Endothelial cell of umbilical vein (primary cell): ENCODE measurements at regions not wholly inside any gene's neighbourhood (a gene's known extent, or its start where the extent isn't known, plus 50 kb on each side); places are given as distances from the start of the nearest gene placed in this dataset.

ENCODE experiments used
- BruUV-seq: library from RNA; stranded (reverse); fragments of 400-500 nt; replicated peaks from 2 replicates; lab custom pipeline; 2021; lab: Mats Ljungman, UMichigan
- CTCF ChIA-PET: fragments of 300-600, 350-600 bp; sonication (Branson Sonifier 250); formaldehyde crosslinking; loops from one replicate; lab custom pipeline; 2021; ENCODE audit warnings: antibody characterized with exemption, inconsistent platforms; lab: Charles Lee
- POLR2A ChIA-PET: fragments of 300-600, 350-600 bp; sonication (Branson Sonifier 250); formaldehyde crosslinking; loops from one replicate; lab custom pipeline; 2021; ENCODE audit warnings: antibody characterized with exemption, inconsistent platforms; lab: Charles Lee
- DNase-seq: peaks from one replicate; pipeline ENCODE4 v3.0.0-alpha.2; 2011; ENCODE audit warnings: low read depth, low spot score
- FAIRE-seq: peaks from 2 replicates; lab custom pipeline; 2011; peaks lifted over from hg19 to GRCh38; lab: Jason Lieb, UNC
- H2AFZ ChIP-seq: 2 replicates; pipeline ENCODE4 v1.6.0; 2012; ENCODE audit warnings: low read depth, low read length, control low read depth, inconsistent platforms
- H3K27ac ChIP-seq: 2 replicates; pipeline ENCODE4 v1.5.1; 2011; ENCODE audit warnings: low read depth, mild to moderate bottlenecking, control low read depth, low read length, moderate library complexity; ENCODE audit not compliant: insufficient read depth
- H3K27me3 ChIP-seq, 2 experiments: 2 replicates each; pipeline versions ENCODE4 v1.6.0 to v1.6.1; 2011; ENCODE audit warnings: low read length in 2 of 2, mixed read lengths in 1 of 2; ENCODE audit not compliant: control insufficient read depth in 2 of 2, insufficient read depth in 2 of 2
- H3K36me3 ChIP-seq, 2 experiments: 2 replicates in 1 of 2; 3 replicates in 1 of 2; pipeline ENCODE4 v1.5.1; 2011; ENCODE audit warnings: low read length in 2 of 2, mild to moderate bottlenecking in 1 of 2, moderate library complexity in 1 of 2; ENCODE audit not compliant: control insufficient read depth in 2 of 2, insufficient read depth in 2 of 2; ENCODE audit errors: extremely low read depth in 1 of 2
- H3K4me1 ChIP-seq: 3 replicates; pipeline ENCODE4 v1.5.1; 2011; ENCODE audit warnings: mild to moderate bottlenecking, low read length; ENCODE audit not compliant: control insufficient read depth, insufficient read depth; ENCODE audit errors: extremely low read depth
- H3K4me2 ChIP-seq: 2 replicates; pipeline ENCODE4 v1.6.1; 2011; ENCODE audit warnings: low read length, control low read depth, mixed read lengths; ENCODE audit not compliant: insufficient read depth
- H3K4me3 ChIP-seq, 3 experiments: fragments of 200-600 bp in 1 of 3; sonication (generic), shearing (Covaris generic) in 1 of 3; replicated peaks in 1 of 3; 2 replicates each; pipeline ENCODE4 v1.5.1; 2011 to 2016; ENCODE audit warnings: control low read depth in 3 of 3, low read length in 3 of 3, mild to moderate bottlenecking in 2 of 3, inconsistent platforms in 1 of 3, low read depth in 1 of 3, moderate library complexity in 1 of 3; ENCODE audit not compliant: insufficient read depth in 1 of 3
- H3K79me2 ChIP-seq: 2 replicates; pipeline ENCODE4 v1.6.0; 2012; ENCODE audit warnings: low read length, inconsistent platforms; ENCODE audit not compliant: control insufficient read depth, insufficient read depth
- H3K9ac ChIP-seq: replicated peaks from 2 replicates; pipeline ENCODE3; 2011; ENCODE audit warnings: low read length, control low read depth; ENCODE audit not compliant: insufficient read depth; ENCODE audit errors: extremely low read depth
- H3K9me1 ChIP-seq: replicated peaks from 3 replicates; pipeline ENCODE4 v1.6.0; 2011; ENCODE audit warnings: mild to moderate bottlenecking, low read length; ENCODE audit not compliant: control insufficient read depth, insufficient read depth; ENCODE audit errors: extremely low read depth
- H3K9me3 ChIP-seq: replicated peaks from 2 replicates; pipeline ENCODE4 v1.5.1; 2012; ENCODE audit warnings: low read length, inconsistent platforms; ENCODE audit not compliant: control insufficient read depth, insufficient read depth
- H4K20me1 ChIP-seq: replicated peaks from 2 replicates; pipeline ENCODE3; 2011; ENCODE audit warnings: mild to moderate bottlenecking, low read length; ENCODE audit not compliant: control insufficient read depth, insufficient read depth; ENCODE audit errors: extremely low read depth
- EZH2 ChIP-seq: IDR thresholded peaks from 2 replicates; pipeline ENCODE4 v1.6.1; 2012; ENCODE audit warnings: borderline replicate concordance, low read depth, mild to moderate bottlenecking, moderate library complexity, low read length, inconsistent platforms; ENCODE audit not compliant: severe bottlenecking
- GATA2 ChIP-seq: IDR thresholded peaks from 2 replicates; pipeline ENCODE4 v1.7.0; 2011; ENCODE audit warnings: low read depth, mild to moderate bottlenecking, moderate library complexity, mixed read lengths, low read length; ENCODE audit not compliant: insufficient read length, insufficient read depth
- JUN ChIP-seq: IDR thresholded peaks from 2 replicates; pipeline ENCODE4 v1.6.1; 2011; ENCODE audit warnings: borderline replicate concordance, low read depth; ENCODE audit not compliant: insufficient read length, insufficient read depth
- POLR2A ChIP-seq: IDR thresholded peaks from 2 replicates; pipeline ENCODE4 v1.6.1; 2012; ENCODE audit warnings: low read depth, mild to moderate bottlenecking, control low read depth, low read length
- POLR2AphosphoS5 ChIP-seq: IDR thresholded peaks from 2 replicates; pipeline ENCODE4 v1.6.1; 2012; ENCODE audit warnings: low read depth, mild to moderate bottlenecking, control low read depth, low read length, moderate library complexity; ENCODE audit not compliant: insufficient read depth
- dilution Hi-C: fragments of 300-500 bp; cut with MboI; formaldehyde crosslinking; loops from one replicate; pipeline ENCODE4 v1.15.0; 2019; ENCODE audit warnings: low sequenced_read_pairs; ENCODE audit not compliant: extremely low pct_ligation_motif_present
- intact Hi-C: fragments of 100-400 bp; cut with micrococcal nuclease; formaldehyde crosslinking; loops from one replicate; pipeline ENCODE4 v1.10.0; 2022

DNA sequence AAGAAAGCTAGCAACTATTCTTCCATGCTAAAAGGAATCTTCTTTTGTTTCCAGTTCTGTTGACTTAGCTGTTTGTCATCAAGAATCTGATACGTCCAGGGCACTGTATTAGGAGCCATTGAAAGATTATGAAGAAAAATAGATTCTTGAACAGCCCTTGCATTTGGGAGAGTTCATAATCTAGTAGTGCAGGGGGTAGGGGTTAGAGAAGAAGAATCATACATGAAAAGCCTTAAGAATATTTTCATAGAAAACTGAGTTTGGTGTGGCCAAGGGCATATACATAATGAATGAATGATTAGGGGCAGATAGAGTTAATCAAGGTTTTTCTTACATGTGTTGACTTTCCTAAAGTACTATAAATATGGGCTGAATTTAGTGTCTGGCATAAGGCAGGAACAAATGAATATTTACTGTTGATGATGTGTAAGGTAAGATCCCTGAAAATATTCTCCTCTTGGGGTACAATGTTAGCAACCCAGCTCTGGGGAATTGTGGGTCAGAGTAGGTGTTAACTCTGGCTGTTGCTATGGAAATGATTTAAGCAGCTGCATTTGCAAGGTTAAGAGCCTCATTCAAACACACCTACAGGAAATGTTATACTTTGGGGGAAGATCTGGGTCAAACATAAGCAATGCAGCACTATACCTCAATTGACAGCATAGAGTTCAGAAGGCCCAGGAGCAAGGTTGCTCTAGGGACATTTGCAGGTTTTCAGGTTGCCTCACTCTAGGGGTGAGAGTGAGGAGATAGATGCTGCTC is 667.3 kb upstream of the CITED2 start:
- Histone ChIP-seq H3K9me1 (no peaks in the 10 kb centered on the region), H3K27ac (no peak overlapping the region), H3K9me3 (no peaks in the 10 kb centered on the region), H3K79me2 (no peaks in the 10 kb centered on the region), H3K4me2 (no peak overlapping the region), H3K9ac (no peak overlapping the region), H3K27me3 (no peaks in the 10 kb centered on the region), H4K20me1 (no peaks in the 10 kb centered on the region), H2AFZ (no peak overlapping the region), H3K4me3 (no peak overlapping the region), H3K4me1 (no peaks in the 10 kb centered on the region), H3K36me3 (no peaks in the 10 kb centered on the region)
- dilution Hi-C loops (no loop called here), intact Hi-C loops (no loop called here)
- TF ChIP-seq JUN, result no peak
- no peak for TF ChIP-seq POLR2A
- FAIRE-seq (no peak), DNase-seq (no peak)
- ChIA-PET POLR2A (no interaction called here), CTCF (no interaction called here)
- BruUV-seq, result no TSS peak

DNA sequence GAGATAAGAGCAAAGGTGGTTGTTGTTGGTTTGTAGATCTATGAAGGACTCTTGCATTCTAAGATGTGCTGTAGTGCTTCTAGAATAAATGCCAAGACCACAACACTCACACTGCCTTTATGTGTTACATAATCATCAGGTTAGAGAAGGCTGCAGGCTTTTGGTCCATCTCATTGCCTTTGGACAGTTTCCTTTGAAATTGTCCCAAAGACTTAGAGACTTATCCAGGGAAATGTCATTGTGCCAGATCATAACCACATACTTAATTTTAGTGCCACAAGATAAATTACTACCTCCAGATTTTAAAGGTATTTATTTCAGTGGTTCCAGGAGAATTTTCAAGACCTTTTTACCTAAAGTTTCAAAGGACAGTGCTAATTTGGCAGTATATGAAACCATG is 666.6 kb upstream of the CITED2 start:
- BruUV-seq, result no TSS peak
- DNase-seq (no peak), FAIRE-seq (no peak)
- Histone ChIP-seq H3K79me2 (no peaks in the 10 kb centered on the region), H3K4me1 (no peaks in the 10 kb centered on the region), H3K9me3 (no peaks in the 10 kb centered on the region), H3K27me3 (no peaks in the 10 kb centered on the region), H3K9me1 (no peaks in the 10 kb centered on the region), H3K4me2 (no peak overlapping the region), H3K9ac (no peak overlapping the region), H3K4me3 (no peak overlapping the region), H4K20me1 (no peaks in the 10 kb centered on the region), H3K36me3 (no peaks in the 10 kb centered on the region), H2AFZ (no peak overlapping the region), H3K27ac (no peak overlapping the region)
- ChIA-PET POLR2A (no interaction called here), CTCF (no interaction called here)
- intact Hi-C loops, result no loop called here
- TF ChIP-seq EZH2, result no peak
- TF ChIP-seq GATA2, result no peak
- no peak for TF ChIP-seq JUN
- TF ChIP-seq POLR2AphosphoS5, result no peak
- TF ChIP-seq POLR2A, result no peak
- dilution Hi-C loops, result no loop called here
